K562 (cell line): ENCODE measurements at regions not wholly inside any gene's neighbourhood (a gene's known extent, or its start where the extent isn't known, plus 50 kb on each side); places are given as distances from the start of the nearest gene placed in this dataset.

Experiments
- ATAC-seq: fragments of 200-7000 bp; cut with Tn5 transposase; 3 replicates; pipeline ENCODE4 v1.9.1; 2020; ENCODE audit warnings: moderate library complexity
- BruUV-seq: library from RNA; stranded (reverse); fragments of 400-500 nt; replicated peaks from 2 replicates; lab custom pipeline; 2021; lab: Mats Ljungman, UMichigan
- CTCF ChIA-PET: fragments of 300-600 bp; formaldehyde crosslinking; extraction: SDS; loops from one replicate; lab custom pipeline; 2021; ENCODE audit warnings: low intra/inter-chr PET ratio; lab: Yijun Ruan, JAX
- POLR2A ChIA-PET: fragments of 300-600, 350-650 bp; sonication (Branson Sonifier 250); formaldehyde crosslinking; extraction: SDS; loops from one replicate; lab custom pipeline; 2021; ENCODE audit warnings: antibody characterized with exemption, inconsistent platforms; lab: Yijun Ruan, JAX
- DNase-seq, 4 experiments: peaks; one replicate each; pipeline versions ENCODE4 v3.0.0 to v3.0.0-alpha.2; 2011 to 2018; ENCODE audit warnings: low spot score in 3 of 4, mixed read lengths in 3 of 4; ENCODE audit errors: extremely low read depth in 1 of 4
- FAIRE-seq: peaks from 2 replicates; lab custom pipeline; 2011; peaks lifted over from hg19 to GRCh38; lab: Jason Lieb, UNC
- H2AFZ ChIP-seq: 2 replicates; pipeline ENCODE4 v1.6.0; 2011; ENCODE audit warnings: low read depth, low read length, control low read depth, inconsistent platforms
- H3K27ac ChIP-seq: fragments of 200-600 bp; 3 replicates; pipeline ENCODE4 v1.8.0; 2011; ENCODE audit warnings: low read depth, mild to moderate bottlenecking, control low read depth, inconsistent platforms, low read length, moderate library complexity, mixed read lengths; ENCODE audit errors: extremely low read depth
- H3K27me3 ChIP-seq, 2 experiments: fragments of 300-600 bp in 1 of 2; 2 replicates in 1 of 2; 3 replicates in 1 of 2; pipeline versions ENCODE4 v1.6.0 to v1.8.0; 2011; ENCODE audit warnings: inconsistent platforms in 2 of 2, low read length in 2 of 2, mild to moderate bottlenecking in 1 of 2, mixed read lengths in 1 of 2, moderate library complexity in 1 of 2; ENCODE audit not compliant: control insufficient read depth in 2 of 2, insufficient read depth in 2 of 2
- H3K36me3 ChIP-seq: fragments of 300-600 bp; 3 replicates; pipeline ENCODE4 v1.8.0; 2011; ENCODE audit warnings: mild to moderate bottlenecking, low read length, inconsistent platforms; ENCODE audit not compliant: control insufficient read depth, insufficient read depth
- H3K4me1 ChIP-seq, 2 experiments: fragments of 200-600 bp in 1 of 2; replicated peaks in 1 of 2; 2 replicates in 1 of 2; 3 replicates in 1 of 2; pipeline versions ENCODE4 v1.5.1 to v1.8.0; 2011; ENCODE audit warnings: inconsistent platforms in 2 of 2, low read length in 2 of 2, mild to moderate bottlenecking in 1 of 2, mixed read lengths in 1 of 2, moderate library complexity in 1 of 2; ENCODE audit not compliant: control insufficient read depth in 2 of 2, insufficient read depth in 2 of 2
- H3K4me2 ChIP-seq: 2 replicates; pipeline ENCODE4 v1.6.1; 2011; ENCODE audit warnings: low read length, control low read depth, inconsistent platforms, mixed read lengths; ENCODE audit not compliant: insufficient read depth
- H3K4me3 ChIP-seq: fragments of 200-600 bp; sonication (generic), shearing (Covaris generic); 2 replicates; pipeline ENCODE4 v1.5.1; 2016; ENCODE audit warnings: control low read depth, inconsistent platforms
- H3K79me2 ChIP-seq: fragments of 200-600 bp; 3 replicates; pipeline ENCODE4 v1.8.0; 2011; ENCODE audit warnings: low read length, inconsistent platforms; ENCODE audit not compliant: control insufficient read depth, insufficient read depth
- H3K9ac ChIP-seq, 2 experiments: 2 replicates each; pipeline versions ENCODE4 v1.6.0 to v1.6.1; 2011; ENCODE audit warnings: low read depth in 2 of 2, low read length in 2 of 2, control low read depth in 1 of 2, inconsistent platforms in 1 of 2, mild to moderate bottlenecking in 1 of 2, mixed read lengths in 1 of 2; ENCODE audit not compliant: insufficient read depth in 1 of 2
- H3K9me1 ChIP-seq: one replicate; pipeline ENCODE4 v1.6.0; 2011; ENCODE audit warnings: inconsistent platforms, mild to moderate bottlenecking, low read length, moderate library complexity; ENCODE audit not compliant: control insufficient read depth, insufficient read depth
- H3K9me3 ChIP-seq: replicated peaks from 2 replicates; pipeline ENCODE4 v1.5.1; 2011; ENCODE audit warnings: low read depth, low read length, inconsistent platforms; ENCODE audit not compliant: control insufficient read depth, insufficient read depth
- H4K20me1 ChIP-seq: replicated peaks from 2 replicates; pipeline ENCODE4 v1.6.1; 2011; ENCODE audit warnings: low read length, inconsistent platforms, mixed read lengths; ENCODE audit not compliant: control insufficient read depth, insufficient read depth
- ARNT ChIP-seq, 2 experiments: fragments of 450-650 bp; IDR thresholded peaks; 2 replicates each; pipeline ENCODE4 v1.6.1; 2016; ENCODE audit warnings: mild to moderate bottlenecking in 1 of 2
- BHLHE40 ChIP-seq: IDR thresholded peaks from 2 replicates; pipeline ENCODE4 v1.6.1; 2011; ENCODE audit warnings: low read length, improper control_type of control experiment
- CBX5 ChIP-seq: IDR thresholded peaks from 2 replicates; pipeline ENCODE4 v1.6.1; 2014; ENCODE audit warnings: low read depth, borderline replicate concordance
- CHCHD3 ChIP-seq: fragments of 250-450 bp; sonication (Bioruptor Pico); IDR thresholded peaks from 2 replicates; pipeline ENCODE4 v2.1.2; 2022; ENCODE audit warnings: mild to moderate bottlenecking
- DPF2 ChIP-seq: fragments of 450-650 bp; IDR thresholded peaks from 2 replicates; pipeline ENCODE4 v1.6.1; 2016
- EWSR1 ChIP-seq: fragments of 450-650 bp; IDR thresholded peaks from 2 replicates; pipeline ENCODE4 v1.6.1; 2018; ENCODE audit warnings: borderline replicate concordance, mild to moderate bottlenecking, low read depth, moderate library complexity; ENCODE audit not compliant: partially characterized antibody
- KDM2B ChIP-seq: fragments of 250-450 bp; sonication (Bioruptor Pico); IDR thresholded peaks from 2 replicates; pipeline ENCODE4 v1.8.0; 2021; ENCODE audit warnings: mild to moderate bottlenecking, moderate library complexity
- KLF1 ChIP-seq: fragments of 450-650 bp; IDR thresholded peaks from 2 replicates; pipeline ENCODE4 v1.6.1; 2016; ENCODE audit warnings: missing genetic modification characterization, missing compliant biosample characterization
- RHOXF2B ChIP-seq: fragments of 250-450 bp; sonication (Bioruptor Pico); conservative IDR thresholded peaks from 2 replicates; pipeline ENCODE4 v1.5.1; 2021
- TCF7L2 ChIP-seq: fragments of 150-350 bp; IDR thresholded peaks from 2 replicates; pipeline ENCODE4 v1.6.1; 2016; ENCODE audit warnings: low read depth, mild to moderate bottlenecking, low read length, moderate library complexity
- ZNF707 ChIP-seq: fragments of 250-450 bp; sonication (Bioruptor Pico); conservative IDR thresholded peaks from 2 replicates; pipeline ENCODE4 v1.8.0; 2022; ENCODE audit warnings: inconsistent platforms, mild to moderate bottlenecking, moderate library complexity
- ZNF830 ChIP-seq: fragments of 250-450 bp; sonication (Bioruptor Pico); IDR thresholded peaks from 2 replicates; pipeline ENCODE4 v1.5.0; 2021; ENCODE audit warnings: mild to moderate bottlenecking
- WGBS: fragments of 100-300 bp; shearing (Covaris generic); methylation state at CpG from one replicate; pipeline ENCODE4 v1.1.6; 2016; ENCODE audit warnings: low coverage, mixed read lengths; ENCODE audit not compliant: insufficient coverage; ENCODE audit errors: missing lambda C conversion rate; 5-methylcytosine and 5-hydroxymethylcytosine counted together
- in situ Hi-C: fragments of 300-500 bp; cut with MboI; formaldehyde crosslinking; loops from 4 replicates; pipeline ENCODE4 v1.15.0; 2018; ENCODE audit warnings: inconsistent platforms, mixed read lengths
- intact Hi-C: fragments of 100-400 bp; cut with micrococcal nuclease; formaldehyde crosslinking; loops from 2 replicates; pipeline ENCODE4 v1.14.2; 2022
- TF ChIP-seq, protein P1 (sequence below): sonication (generic); formaldehyde crosslinking; IDR thresholded peaks from 2 replicates; pipeline ENCODE4 v1.8.0; 2023; ENCODE audit warnings: mild to moderate bottlenecking, missing genetic modification reagents
- TF ChIP-seq, protein P2 (sequence below), 2 experiments: fragments of 200-800 bp in 1 of 2; sonication (Bioruptor generic) in 1 of 2; sonication (generic) in 1 of 2; formaldehyde crosslinking in 1 of 2; IDR thresholded peaks in 1 of 2; conservative IDR thresholded peaks in 1 of 2; 2 replicates each; pipeline versions ENCODE4 v1.5.0 to v1.6.1; 2016 to 2020; ENCODE audit warnings: missing compliant biosample characterization in 1 of 2, missing genetic modification characterization in 1 of 2, missing genetic modification reagents in 1 of 2
- TF ChIP-seq, protein P3 (sequence below): fragments of 450-650 bp; conservative IDR thresholded peaks from 2 replicates; pipeline ENCODE4 v1.6.1; 2016; ENCODE audit warnings: missing genetic modification characterization, low read depth, mild to moderate bottlenecking, missing compliant biosample characterization, moderate library complexity

DNA sequence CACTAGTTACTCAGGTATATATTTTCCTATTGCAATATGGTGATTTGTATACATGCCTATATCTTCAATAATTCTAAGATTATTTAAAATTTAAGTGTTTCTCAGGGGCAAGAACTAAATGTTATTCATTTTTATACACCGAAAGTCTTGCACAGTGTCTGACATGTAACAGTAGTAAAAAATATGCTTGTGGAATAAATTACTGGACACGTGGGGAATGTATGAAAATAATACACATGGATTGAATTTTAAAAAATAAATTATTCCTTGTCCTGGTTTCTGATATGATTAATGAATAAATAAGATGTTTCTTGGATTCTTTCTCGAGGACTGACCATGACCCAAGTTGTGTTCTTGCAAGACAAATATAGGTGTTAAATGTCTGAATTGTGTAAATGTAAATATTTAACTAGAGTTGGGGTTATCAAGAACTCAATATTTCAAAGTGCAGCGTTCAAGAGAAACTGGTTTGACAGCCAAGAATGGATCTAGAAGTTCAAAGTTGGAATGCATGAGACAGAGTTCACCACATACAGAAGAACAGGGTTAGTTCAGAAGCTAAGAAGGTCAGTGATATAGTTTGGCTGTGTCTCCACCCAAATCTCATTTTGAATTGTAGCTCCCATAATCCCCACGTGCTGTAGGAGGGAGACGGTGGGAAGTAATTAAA, 142.1 kb upstream of the SPAG17 start:
- Histone ChIP-seq H3K36me3 (no peaks in the 10 kb centered on the region), H2AFZ (no peak overlapping the region), H3K4me2 (no peak overlapping the region), H3K4me1 (no peaks in the 10 kb centered on the region), H3K79me2 (no peaks in the 10 kb centered on the region), H3K4me3 (no peak overlapping the region), H3K27ac (no peak overlapping the region), H3K9me3 (no peaks in the 10 kb centered on the region; the same call in 1 of the 2 replicates), H3K27me3 (no peaks in the 10 kb centered on the region), H3K9ac (no peak overlapping the region), H3K9me1 (no peaks in the 10 kb centered on the region), H4K20me1 (no peaks in the 10 kb centered on the region)
- in situ Hi-C loops = no loop called here
- TF ChIP-seq ZNF707 (CRISPR knock-in tag) (no peak), ARNT (IDR thresholded peaks at IDR 0.05) (no peak), KLF1 (tag) (no peak), EWSR1 (no peak), DPF2 (no peak), CBX5 (no peak), BHLHE40 (no peak), ZNF830 (no peak), CHCHD3 (CRISPR knock-in tag) (no peak), TCF7L2 (no peak), KDM2B (CRISPR knock-in tag) (no peak), RHOXF2B (CRISPR knock-in tag) (no peak)
- TF ChIP-seq, protein P1, sequence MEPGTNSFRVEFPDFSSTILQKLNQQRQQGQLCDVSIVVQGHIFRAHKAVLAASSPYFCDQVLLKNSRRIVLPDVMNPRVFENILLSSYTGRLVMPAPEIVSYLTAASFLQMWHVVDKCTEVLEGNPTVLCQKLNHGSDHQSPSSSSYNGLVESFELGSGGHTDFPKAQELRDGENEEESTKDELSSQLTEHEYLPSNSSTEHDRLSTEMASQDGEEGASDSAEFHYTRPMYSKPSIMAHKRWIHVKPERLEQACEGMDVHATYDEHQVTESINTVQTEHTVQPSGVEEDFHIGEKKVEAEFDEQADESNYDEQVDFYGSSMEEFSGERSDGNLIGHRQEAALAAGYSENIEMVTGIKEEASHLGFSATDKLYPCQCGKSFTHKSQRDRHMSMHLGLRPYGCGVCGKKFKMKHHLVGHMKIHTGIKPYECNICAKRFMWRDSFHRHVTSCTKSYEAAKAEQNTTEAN (CRISPR knock-in tag) = no peak
- TF ChIP-seq, protein P2, sequence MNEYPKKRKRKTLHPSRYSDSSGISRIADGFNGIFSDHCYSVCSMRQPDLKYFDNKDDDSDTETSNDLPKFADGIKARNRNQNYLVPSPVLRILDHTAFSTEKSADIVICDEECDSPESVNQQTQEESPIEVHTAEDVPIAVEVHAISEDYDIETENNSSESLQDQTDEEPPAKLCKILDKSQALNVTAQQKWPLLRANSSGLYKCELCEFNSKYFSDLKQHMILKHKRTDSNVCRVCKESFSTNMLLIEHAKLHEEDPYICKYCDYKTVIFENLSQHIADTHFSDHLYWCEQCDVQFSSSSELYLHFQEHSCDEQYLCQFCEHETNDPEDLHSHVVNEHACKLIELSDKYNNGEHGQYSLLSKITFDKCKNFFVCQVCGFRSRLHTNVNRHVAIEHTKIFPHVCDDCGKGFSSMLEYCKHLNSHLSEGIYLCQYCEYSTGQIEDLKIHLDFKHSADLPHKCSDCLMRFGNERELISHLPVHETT (CRISPR knock-in tag; conservative IDR thresholded peaks at IDR 0.05 in 1 of 2, IDR thresholded peaks at IDR 0.05 in 1 of 2) = no peak
- TF ChIP-seq, protein P3, sequence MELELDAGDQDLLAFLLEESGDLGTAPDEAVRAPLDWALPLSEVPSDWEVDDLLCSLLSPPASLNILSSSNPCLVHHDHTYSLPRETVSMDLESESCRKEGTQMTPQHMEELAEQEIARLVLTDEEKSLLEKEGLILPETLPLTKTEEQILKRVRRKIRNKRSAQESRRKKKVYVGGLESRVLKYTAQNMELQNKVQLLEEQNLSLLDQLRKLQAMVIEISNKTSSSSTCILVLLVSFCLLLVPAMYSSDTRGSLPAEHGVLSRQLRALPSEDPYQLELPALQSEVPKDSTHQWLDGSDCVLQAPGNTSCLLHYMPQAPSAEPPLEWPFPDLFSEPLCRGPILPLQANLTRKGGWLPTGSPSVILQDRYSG (tag) = no peak
- BruUV-seq = no TSS peak
- ChIA-PET POLR2A (no interaction called here), CTCF (no interaction called here)
- ATAC-seq = no peak
- under 1% methylated on average over 6 of the region's 6 CpGs for WGBS
- no peak for FAIRE-seq
- intact Hi-C loops = no loop called here
- DNase-seq = no peak
